GM18502 (cell line): ENCODE measurements at regions not wholly inside any gene's neighbourhood (a gene's known extent, or its start where the extent isn't known, plus 50 kb on each side); places are given as distances from the start of the nearest gene placed in this dataset.
A peak's percentile ranks its signal among the peaks of the same experiment; 100 is the strongest.

Experiments used
- ATAC-seq: cut with Tn5 transposase; IDR thresholded peaks from one replicate; pipeline ENCODE4 v1.9.1; 2021; ENCODE audit warnings: mild to moderate bottlenecking; ENCODE audit not compliant: unreplicated experiment, poor library complexity

- ATAC-seq = no peak
These were observed 127.8 kb upstream of the FBN2 start for GRCh38 chr5:128665747-128666355.

- no peak for ATAC-seq
These were observed 129.1 kb upstream of the FBN2 start for GRCh38 chr5:128667152-128667551.

GRCh38 chr5:128667751-128668150 lies 129.7 kb upstream of the FBN2 start:
- no peak for ATAC-seq

GRCh38 chr5:128668921-128669320 lies 130.9 kb upstream of the FBN2 start:
- no peak for ATAC-seq

- no peak for ATAC-seq
These were observed 131.8 kb upstream of the FBN2 start for GRCh38 chr5:128669803-128670202.

- ATAC-seq = no peak
These were observed 133.9 kb upstream of the FBN2 start for GRCh38 chr5:128671943-128672342.

- ATAC-seq = no peak
These were observed 135.0 kb upstream of the FBN2 start for GRCh38 chr5:128673000-128673399.

- no peak for ATAC-seq
These were observed 135.4 kb upstream of the FBN2 start for GRCh38 chr5:128673411-128673957.

- ATAC-seq = no peak
These were observed 135.9 kb upstream of the FBN2 start for GRCh38 chr5:128673970-128674369.

GRCh38 chr5:128674837-128675446 lies 136.9 kb upstream of the FBN2 start:
- peak; percentile 94 for ATAC-seq

- ATAC-seq = no peak
These were observed 143.1 kb upstream of the FBN2 start for GRCh38 chr5:128681096-128681495.

- no peak for ATAC-seq
These were observed 143.9 kb upstream of the FBN2 start for GRCh38 chr5:128681764-128682592.

- no peak for ATAC-seq
These were observed 144.6 kb upstream of the FBN2 start for GRCh38 chr5:128682669-128683068.

- ATAC-seq = no peak
These were observed 146.9 kb upstream of the FBN2 start for GRCh38 chr5:128684961-128685360.

- ATAC-seq = no peak
These were observed 149.9 kb upstream of the FBN2 start for GRCh38 chr5:128687930-128688329.

- no peak for ATAC-seq
These were observed 155.7 kb upstream of the FBN2 start for GRCh38 chr5:128693764-128694163.

GRCh38 chr5:128695791-128696530 lies 157.9 kb upstream of the FBN2 start:
- no peak for ATAC-seq

- no peak for ATAC-seq
These were observed 163.3 kb upstream of the FBN2 start for GRCh38 chr5:128701301-128701700.

GRCh38 chr5:128703322-128703721 lies 165.3 kb upstream of the FBN2 start:
- no peak for ATAC-seq

- ATAC-seq = no peak
These were observed 168.2 kb upstream of the FBN2 start for GRCh38 chr5:128706269-128706668.

GRCh38 chr5:128708841-128709240 lies 170.8 kb upstream of the FBN2 start:
- ATAC-seq = no peak
